ENCODE measurements at regions not wholly inside any gene's neighbourhood (a gene's known extent, or its start where the extent isn't known, plus 50 kb on each side); places are given as distances from the start of the nearest gene placed in this dataset.

DNA sequence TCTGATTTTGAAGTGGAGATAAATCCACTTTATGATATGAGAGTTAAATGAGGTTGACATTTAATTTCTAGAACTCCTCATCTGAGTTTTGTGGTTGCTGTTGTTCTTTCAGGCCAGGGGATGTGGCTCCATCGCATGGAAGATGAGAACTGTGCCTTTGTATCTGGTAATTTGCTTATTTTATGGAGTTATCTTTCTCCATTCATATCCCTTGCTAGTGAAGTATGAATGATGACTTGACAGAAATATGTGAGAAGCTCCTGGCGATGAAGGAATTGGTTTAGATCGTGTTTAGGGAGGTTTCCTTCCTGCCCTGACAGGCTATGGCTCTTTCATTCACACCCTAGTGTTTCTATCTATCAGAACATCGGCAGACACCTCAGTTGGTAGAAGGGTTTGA lies 393.7 kb downstream of the ETS1 start:
- DNase-seq (ENCODE audit: low read depth in 2 of 2): no peak

DNA sequence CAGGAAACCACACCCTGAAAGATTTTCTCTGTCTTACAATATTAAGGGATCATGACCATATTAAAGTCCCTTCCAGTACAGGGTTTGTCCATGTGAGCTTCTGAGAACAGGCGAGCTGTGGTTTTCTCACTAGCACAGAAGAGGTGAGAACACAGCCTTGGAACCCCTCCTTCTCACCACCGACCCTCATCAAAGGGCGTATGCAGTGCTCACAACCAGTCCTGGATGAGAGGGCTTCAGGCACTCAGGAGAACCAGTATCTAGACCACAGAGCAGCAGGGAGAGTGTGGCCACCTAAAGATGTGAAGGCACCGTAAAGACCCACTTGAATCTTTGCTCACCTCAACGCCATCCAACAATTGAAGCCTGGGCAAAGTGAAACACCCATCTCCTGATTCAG lies 397.0 kb downstream of the ETS1 start:
- DNase-seq (ENCODE audit: low read depth in 2 of 2): no peak

DNA sequence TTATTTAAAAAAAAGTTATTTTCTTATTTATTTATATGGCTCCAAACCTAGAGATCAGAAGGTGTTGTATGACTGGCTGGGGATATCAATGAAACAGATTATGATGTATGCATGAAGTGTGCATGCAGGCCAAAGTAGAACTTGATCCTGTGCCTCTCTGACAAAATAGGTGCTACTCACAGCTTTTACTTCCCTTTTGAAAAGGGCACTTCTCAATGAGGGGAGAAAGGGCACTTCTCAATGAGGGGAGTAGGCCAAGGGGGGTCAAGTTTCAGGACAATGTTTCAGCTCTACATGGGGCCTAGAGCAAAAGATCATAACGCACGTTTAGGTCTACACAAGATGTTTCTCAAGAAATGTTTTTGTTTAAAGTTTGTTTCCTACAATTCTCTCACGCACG lies 397.5 kb downstream of the ETS1 start:
- no peak for DNase-seq (ENCODE audit: low read depth in 2 of 2)

DNA sequence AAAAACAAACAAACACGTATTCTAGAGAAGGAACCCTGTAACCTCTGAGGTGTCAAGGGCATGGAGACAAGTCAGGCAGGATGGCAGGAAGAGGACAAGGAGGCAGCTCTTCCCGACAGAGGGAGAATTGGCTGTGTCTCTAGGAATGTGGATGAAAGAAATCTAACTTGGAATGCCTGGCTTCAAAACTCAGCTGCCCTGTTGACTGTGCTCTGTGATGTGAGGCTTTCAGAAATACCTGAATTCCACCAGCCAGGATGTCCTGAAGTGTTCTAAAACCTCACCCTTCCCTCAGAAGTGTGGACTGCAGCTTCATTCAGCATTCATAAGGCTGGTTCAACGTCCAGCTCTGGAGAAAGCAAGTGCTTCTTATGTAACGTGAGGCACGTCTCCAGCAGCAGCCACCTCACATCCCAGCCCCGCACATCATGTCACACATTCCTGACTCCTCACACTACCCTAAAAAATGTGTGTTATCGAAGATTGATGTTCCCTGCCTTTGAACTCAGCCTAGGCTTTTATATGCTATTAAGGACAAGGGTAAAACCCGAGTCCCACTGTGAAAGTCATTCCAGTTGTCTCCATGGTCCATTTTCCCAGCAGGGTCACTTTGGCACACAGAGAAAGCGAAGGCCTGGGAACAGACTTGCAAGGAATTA lies 398.9 kb downstream of the ETS1 start:
- DNase-seq (ENCODE audit: low read depth in 2 of 2): no peak

DNA sequence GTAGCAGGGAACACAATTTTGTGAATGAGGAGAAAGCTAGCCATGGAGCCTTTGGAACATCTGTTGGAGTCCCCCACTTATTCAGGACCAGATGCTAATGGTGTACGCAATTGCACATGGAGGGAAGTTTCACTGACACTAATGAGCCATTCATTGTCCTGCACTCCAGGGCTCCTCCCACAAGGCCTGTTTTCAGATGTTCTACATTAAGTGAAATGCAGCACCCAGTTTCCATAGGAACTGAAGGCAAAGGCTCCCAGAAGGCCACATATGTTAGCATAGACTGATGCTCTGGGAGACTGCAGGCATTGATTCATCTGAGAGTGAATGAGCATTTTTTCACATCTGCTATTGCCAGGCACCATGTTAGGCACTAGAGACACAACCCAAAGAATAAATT lies 399.5 kb downstream of the ETS1 start:
- peak; percentile 88 to 89 for DNase-seq (ENCODE audit: low read depth in 2 of 2)

DNA sequence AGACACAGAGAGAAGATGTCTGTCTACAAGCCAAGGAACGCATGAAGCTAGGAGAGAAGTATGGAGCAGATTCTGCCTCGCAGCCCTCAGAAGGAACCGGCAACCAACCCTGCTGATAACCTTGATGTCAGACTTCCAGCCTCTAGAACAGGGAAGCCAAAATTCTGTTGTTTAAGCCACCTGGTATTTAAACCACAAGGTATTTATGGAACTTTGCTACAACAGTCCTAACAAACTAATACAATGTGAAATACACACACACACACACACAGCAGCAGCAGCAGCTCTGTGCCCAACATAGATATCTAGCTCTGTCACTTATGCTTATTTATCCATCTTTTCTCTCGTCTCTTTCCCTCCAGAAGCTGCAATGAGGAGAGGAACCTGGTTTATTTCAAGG lies 400.0 kb downstream of the ETS1 start:
- no peak for DNase-seq (ENCODE audit: low read depth in 2 of 2)

DNA sequence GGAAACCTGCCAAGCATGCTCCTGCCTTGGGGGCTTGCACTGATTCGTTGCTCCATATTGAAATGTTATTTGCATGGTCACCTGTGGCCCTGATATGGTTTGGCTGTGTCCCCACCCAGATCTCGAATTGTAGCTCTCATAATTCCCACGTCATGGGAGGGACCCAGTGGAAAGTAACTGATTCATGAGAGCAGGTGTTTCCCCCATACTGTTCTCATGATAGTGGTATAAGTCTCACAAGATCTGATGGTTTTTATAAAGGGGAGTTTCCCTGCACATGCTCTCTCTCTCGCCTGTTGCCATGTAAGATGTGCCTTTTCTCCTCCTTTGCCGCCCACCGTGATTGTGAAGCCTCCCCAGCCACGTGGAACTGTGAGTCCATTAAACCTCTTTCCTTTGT lies 402.4 kb downstream of the ETS1 start:
- DNase-seq (ENCODE audit: low read depth in 2 of 2): no peak

DNA sequence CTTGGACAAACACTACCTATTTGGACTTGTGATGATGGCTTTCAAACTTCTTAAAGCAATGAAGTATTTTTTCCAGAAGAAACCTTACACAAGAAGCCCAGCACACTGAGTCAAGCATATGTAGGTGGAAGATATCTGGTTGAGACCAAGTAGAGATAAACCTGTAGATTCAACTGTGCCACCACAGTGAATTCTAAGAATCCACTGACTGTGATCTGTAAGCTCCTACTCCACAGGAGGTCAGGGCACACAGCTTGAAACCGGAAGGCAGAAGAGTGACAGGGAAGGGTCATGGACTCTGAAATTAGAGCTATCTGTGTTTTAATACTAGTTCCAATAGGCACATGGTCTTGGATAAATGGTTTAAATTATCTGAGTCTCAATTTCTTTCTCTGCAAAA lies 404.5 kb downstream of the ETS1 start:
- no peak for DNase-seq (ENCODE audit: low read depth in 2 of 2)

DNA sequence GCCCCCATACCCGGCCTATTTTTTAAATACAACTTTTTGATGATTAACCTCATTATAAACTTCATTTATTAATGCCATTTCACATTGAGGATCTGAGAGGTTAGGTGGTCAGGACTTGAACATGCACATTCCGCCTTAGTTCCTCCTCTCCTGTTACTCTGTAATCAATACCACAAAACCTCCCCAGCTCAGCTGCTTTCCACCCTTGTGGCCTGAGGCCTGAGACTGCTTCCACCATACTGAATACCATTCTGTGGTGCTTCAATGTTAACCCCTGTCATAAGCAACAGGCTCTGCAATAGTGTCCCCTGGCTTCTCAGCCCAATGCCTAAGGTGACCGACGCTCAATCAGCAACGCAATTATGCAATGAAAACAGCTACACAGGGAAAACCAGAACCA lies 405.4 kb downstream of the ETS1 start:
- no peak for DNase-seq (ENCODE audit: low read depth in 2 of 2)

DNA sequence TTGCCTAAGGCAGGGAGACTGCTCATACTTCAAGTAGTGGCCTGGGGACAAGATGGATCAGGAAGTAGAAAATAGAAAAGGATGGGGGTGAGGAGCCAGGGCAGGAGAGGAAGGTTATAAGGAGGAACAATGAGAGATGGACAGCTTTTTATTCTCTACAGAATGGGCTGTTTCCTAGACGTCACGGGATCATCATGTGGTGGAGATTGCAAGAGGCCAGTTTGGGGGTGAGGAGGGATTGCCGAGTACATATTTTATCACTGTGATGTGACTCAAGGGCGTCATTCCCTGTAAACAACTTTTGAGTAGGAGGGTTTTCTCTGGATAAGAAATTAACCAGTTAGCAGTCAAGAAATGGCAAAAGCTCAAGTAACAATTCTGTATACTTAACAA lies 406.3 kb downstream of the ETS1 start:
- DNase-seq (ENCODE audit: low read depth in 2 of 2): no peak

DNA sequence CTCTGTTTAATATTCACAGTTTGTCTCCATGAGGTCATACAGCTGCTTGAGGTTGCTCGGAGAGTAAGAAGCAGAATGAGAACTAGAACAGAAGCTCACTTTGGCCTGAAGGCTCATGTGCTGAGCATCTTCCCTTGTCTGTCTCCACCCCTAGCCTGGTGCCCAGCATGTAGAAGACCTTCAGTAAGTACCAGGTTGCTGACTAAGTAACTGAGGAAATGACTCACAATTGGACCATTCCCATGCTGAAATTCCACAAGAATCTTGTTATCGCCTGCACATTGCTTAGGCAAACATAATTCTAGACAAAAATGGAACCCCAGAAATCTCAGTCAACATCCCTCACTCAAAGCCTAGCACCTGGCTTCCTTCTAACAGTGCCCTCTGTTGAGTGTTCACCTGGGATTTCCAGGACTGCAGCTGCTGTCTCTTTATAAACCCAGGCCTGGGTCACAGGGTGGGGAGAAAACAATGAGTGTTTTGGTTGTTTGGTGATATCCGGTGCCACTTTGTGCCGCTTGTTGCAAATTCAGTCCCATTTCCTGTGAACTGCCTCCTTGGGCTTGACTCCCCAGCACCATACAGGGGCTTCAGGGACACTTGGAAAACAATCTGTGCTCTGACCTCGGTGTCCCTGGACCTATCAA lies 406.8 kb downstream of the ETS1 start:
- peak; percentile 74 to 75 for DNase-seq (ENCODE audit: low read depth in 2 of 2)

DNA sequence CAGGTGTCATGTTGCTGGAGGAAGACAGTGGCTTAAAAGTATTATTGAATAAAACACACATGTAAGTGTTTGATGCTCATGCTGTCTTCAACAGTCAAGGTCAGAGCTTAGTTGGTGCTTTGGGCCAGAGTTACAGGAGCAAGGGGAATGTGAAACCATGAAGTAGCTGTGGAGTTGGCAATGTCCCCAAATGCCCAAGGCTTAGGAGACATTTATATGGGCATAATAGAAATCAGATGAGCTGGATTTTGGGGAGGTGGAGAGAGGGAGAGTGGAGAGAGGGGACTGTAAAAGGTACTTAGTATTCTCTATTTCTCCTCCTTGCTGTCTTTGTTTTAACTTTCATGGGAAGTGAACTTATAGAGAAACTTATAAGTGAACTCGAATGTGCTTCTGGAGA lies 407.8 kb downstream of the ETS1 start:
- no peak for DNase-seq (ENCODE audit: low read depth in 2 of 2)

DNA sequence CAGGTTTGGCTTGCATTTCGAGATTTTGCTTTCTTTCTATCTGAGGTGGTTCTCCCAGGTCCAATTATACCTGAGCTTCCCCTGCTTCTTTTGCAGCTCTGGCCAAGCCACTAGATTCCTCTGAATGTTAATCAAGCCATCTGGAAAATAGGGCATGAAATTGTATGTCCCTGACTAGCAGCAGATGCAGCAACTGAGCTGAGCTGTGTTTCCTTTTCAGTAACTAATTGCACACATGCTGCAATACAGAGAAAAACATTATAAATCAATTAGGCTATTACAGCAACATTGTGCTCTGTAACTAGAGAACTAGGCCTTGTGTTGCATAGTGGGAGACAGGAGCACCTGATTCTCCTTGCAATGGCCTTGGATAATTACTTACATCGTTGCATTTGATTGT lies 408.3 kb downstream of the ETS1 start:
- DNase-seq (ENCODE audit: low read depth in 2 of 2): no peak

DNA sequence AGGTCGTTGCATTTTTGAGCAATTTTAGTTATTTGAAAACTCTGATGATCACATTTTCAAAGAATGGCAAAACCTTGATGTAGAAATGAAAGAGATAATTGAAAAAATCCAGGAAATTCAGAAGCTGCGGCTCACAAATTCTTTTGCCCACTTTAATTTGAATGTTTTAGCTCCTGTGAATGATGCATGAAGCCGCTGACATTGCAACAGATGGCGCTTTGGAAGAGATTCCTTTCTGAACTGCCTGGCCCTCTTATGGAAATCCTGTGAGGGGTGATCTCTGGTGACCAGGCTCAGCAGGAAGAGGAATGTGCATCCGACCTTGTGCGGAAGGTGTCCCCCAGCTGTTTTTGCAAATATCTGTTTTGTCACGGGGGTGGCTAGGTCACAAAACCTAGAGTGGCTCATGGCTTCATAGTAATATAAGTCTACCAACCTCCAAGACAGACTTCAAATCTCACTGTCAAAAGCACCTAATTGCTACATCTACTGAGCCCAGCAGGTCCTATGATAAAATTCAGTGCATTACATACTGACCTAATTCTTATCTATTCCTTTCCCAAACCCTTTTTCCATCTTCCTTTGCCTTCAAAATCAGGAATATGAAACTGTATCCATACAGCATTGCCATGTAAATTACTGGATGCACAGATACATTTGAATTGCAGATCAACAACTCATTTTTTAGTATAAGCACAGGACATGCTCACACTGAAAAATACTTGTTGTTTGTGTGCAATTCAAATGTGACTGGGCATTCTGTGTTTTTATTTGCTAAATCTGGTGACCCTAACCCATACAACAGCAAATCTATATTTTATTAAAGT lies 412.7 kb downstream of the ETS1 start:
- DNase-seq (ENCODE audit: low read depth in 2 of 2): peak; percentile 85 to 86

DNA sequence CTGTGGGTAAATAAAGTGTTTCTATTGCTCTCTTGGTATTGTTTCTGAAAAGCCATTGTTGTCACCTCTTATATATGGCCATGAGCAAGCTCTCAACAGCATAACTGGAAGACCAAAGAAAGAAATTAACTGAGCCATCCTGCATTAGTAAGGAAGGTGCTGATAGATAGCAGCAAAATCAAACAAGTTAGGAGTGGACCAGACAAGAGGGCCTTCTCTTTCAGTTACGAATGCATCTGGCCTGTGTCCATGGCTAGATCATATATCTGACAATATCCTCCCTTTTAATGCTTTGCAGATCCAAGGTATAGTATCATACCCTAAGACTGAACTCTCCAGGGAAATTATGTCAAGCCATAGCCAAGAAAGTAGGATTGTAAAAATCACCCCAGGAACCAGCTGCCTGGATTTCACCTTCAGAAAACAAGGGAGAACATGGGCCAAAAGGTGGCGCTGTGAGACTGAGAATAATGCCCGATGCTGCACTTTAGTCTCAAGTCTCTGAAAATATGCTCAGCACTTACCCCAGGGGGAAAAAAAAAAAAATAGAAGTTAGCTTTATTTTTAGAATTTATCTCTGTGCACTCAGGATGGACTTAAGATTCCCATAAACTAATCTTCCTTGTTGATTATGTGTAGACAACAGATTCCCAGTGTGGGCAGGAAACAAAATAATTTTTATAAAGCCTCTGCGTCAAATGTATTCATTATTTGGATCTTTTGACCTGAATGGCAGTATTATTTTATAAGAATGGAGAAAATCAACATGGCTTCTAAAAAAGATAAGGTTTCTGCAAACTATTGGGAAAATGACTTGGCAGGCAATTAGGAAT lies 415.1 kb downstream of the ETS1 start:
- peak; percentile 93 to 94 for DNase-seq (ENCODE audit: low read depth in 2 of 2)

DNA sequence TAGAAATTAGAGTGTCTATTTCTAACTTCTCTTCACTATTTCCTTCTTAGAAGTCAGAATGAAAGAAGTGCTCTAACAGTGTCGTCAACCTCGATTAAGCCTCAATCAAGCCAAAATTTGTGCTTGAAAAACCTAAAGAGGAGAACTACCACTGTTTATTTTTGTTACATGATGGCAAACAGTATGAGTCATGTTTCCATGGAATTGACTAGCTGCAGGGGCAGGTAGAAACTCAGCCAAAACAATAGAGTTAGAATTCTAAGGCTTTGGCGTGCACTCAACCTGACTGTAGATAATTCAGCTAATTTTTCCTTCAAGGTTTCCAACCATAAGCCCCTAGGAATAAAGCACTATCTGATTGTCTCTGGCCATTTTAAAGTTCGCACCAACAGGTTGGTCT lies 415.9 kb downstream of the ETS1 start:
- DNase-seq (ENCODE audit: low read depth in 2 of 2): no peak

DNA sequence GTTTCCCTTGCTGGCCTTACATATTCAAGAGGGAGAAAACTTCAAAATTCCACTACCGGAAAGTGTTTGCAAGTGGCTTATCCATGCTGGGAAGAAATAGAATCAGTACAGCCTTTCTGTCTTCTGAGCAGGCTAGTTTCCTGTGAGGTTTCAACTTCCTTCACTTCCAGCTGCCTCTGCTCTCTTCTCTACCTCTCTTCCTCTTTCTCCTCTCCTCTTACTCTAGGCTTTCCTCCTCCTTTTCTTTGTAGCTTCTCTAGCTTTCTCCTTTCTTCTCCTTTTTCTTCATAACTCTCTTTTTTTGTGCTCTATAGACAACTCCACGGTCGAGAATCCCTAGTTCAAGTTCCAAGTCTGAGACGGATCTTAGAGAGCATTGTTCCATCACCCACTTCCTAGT lies 421.8 kb downstream of the ETS1 start:
- no peak for DNase-seq (ENCODE audit: low read depth in 2 of 2)

DNA sequence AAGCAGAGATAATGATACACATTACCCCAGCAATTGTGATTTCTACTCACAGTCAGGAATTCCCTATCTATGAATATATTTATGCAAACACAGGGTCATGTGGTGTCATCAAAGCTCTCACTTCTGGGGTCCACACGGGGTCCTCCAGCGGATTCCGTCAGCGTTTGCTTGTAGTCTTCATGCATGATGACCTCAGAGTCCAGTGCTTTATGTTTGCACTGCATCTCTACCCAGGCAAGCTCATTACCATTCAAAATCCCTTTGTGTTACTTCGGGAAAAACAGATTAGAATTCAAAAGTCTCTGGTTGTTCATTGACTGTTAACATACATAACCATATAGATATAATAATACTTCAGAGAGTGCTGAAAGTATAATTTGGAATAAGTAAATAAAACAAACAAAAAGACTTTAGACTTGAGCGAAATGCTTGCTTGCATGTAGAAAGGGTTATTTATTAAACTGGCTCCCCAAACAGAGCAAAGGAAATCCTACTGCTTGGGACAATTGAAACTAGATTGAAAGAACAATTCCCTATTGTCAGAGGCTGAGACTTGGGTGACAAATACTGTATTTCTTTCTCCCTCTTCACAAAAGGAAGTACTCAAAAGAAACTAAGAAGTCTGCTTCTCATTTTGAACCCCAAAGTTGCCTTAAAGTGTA lies 423.1 kb downstream of the ETS1 start:
- DNase-seq (ENCODE audit: low read depth in 2 of 2): no peak

DNA sequence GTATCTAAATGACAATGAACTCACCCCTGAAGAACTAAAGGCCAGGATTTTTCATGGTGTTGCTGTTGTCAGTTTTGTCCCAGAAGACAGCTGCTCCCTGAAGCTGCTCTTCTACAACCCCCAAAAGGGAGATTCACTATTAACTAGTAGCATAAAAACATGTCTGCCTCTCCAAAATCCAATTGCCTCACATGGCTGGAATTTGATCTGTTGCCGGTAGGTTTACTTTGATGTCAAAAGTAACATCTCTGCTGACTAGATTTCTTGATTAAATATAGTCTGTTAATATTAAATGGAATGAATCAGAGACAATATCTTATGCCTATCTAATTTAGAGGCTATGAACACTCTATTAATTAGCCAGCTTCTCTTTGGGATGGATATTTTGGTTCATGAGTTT lies 425.4 kb downstream of the ETS1 start:
- no peak for DNase-seq (ENCODE audit: low read depth in 2 of 2)

DNA sequence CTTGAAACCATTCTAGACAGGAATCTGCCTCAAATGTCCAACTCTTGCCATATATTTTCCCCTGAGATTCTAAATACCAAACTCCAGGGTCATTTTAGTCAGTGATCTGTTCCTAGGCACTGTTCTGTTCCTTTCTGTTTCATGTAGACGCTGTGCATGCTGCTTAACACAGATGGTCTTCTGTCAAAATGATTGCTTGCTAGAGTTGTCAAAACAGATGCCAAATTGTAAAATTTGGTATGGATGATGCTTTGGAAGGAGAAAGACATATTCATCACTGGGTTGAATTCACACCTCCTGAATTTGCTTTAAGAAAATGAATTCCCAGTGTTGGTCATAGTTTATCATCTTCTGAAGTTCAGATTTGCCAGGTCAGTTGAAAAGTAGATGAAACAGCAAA lies 425.9 kb downstream of the ETS1 start:
- no peak for DNase-seq (ENCODE audit: low read depth in 2 of 2)

DNA sequence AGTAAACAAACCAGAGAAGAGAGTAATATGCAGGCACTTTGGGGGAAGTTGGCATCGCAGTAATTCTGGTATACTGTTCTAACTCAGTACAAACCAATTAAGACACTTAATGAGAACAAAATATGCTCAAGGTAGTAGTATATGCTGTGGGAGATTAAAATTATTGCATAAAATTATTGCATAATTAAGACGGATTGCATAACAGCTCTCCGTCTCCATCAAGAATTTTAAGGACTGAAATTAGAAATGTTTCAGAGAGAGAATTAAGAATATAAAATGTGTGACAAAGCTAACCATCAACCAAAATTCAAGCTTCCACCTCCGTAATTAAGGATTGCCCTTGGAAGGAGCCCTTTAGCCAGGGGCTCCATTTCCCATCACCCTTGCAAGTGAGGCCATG lies 428.5 kb downstream of the ETS1 start:
- no peak for DNase-seq (ENCODE audit: low read depth in 2 of 2)
